Ammon's horn (tissue), 1 donor: ENCODE measurements at regions not wholly inside any gene's neighbourhood (a gene's known extent, or its start where the extent isn't known, plus 50 kb on each side); places are given as distances from the start of the nearest gene placed in this dataset.
"Not testable (repeated sequence)": the region's sequence is repeated elsewhere in the genome, so short reads cannot be mapped to it uniquely, and the experiment has no call there.

ENCODE experiments used
- DNase-seq: peaks from one replicate; pipeline ENCODE4 v3.0.0-alpha.2; 2016; ENCODE audit warnings: low spot score

DNA sequence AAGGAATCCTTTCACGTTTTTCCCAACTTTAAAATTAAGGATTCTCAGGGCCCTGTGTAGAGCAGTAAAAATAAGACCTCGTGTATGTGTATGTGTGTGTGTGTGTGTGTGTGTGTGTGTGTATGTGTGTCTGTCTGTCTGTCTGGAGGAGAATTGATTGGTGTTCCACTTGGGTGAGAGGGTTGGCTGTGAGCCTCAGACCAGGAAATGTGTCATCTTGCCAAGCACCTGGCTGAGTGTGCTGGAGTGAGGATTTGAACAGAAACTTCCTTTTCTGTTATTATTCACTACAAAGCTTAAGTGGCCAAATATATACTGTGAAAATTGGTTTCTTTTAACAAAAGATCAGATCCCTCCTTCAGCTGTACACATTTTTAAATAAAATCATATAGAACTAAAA lies 103.6 kb upstream of the NUDT6 start:
- DNase-seq = not testable (repeated sequence)

- no peak for DNase-seq
Measured at GRCh38 chr4:123031664-123032063, 109.3 kb upstream of the NUDT6 start.

DNA sequence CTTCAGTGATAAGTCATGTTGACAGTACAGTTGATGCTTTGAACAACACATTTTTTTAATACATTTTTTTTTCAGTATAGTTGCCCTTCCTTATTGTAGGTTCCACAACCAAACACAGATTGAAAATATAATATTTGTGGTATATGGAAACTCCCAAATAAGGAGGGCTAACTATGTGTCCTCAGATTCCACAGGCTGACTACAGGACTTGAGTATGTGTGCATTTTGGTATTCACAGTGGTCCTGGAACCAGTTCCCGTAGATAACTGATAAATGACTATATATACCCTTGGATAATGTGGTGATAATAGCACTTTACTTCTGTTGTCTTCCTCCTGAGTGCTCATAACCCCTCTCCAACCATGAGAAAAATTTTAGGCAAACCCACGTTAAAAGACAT lies 111.6 kb upstream of the NUDT6 start:
- DNase-seq = no peak

- no peak for DNase-seq
Measured at GRCh38 chr4:123035239-123035638, 112.8 kb upstream of the NUDT6 start.

DNA sequence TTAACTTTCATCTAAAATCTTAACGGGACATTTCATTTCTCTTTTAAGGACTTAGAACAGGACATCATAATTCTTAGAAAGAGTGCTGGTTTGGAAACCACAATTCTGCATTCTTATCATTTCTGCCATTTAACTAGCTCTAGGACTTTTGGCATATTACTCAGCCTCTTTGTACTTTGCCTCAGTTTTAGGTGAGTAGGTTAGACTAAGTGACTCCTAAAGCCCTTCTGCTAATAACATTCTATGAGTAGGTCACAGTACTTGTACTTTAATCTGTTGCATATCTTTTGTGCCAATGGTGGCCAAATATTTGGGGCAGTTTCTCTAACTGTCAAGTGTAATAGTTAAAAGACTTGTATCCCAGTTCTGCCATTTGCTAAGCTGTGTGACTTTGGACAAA lies 115.4 kb upstream of the NUDT6 start:
- DNase-seq = no peak

- no peak for DNase-seq
Measured at GRCh38 chr4:123042095-123042494, 119.7 kb upstream of the NUDT6 start.

GRCh38 chr4:123043013-123043412 lies 120.6 kb upstream of the NUDT6 start:
- DNase-seq = no peak

- DNase-seq = no peak
Measured at GRCh38 chr4:123043793-123044425, 121.5 kb upstream of the NUDT6 start.

GRCh38 chr4:123046096-123046495 lies 123.7 kb upstream of the NUDT6 start:
- no peak for DNase-seq

GRCh38 chr4:123050018-123050417 lies 127.6 kb upstream of the NUDT6 start:
- no peak for DNase-seq

DNA sequence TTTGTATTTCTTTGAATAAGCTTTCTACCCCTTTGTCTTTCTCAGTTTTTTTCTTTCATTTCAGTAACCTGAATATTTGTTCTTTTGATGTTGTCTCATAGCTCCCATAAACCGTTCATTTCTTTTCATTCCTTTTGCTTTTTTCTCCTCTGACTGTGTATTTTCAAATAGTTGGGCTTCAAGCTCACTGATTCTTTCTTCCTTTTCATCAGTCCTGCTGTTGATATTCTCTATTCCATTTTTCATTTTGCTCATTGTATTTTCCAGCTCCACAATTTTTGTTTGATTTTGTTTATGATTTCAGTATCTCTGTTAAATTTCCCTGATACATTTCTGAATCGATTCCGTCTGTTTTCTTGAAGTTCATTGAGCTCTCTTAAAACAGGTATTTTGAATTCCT lies 129.6 kb upstream of the NUDT6 start:
- no peak for DNase-seq

- DNase-seq = no peak
Measured at GRCh38 chr4:123055943-123056342, 133.5 kb upstream of the NUDT6 start.

DNA sequence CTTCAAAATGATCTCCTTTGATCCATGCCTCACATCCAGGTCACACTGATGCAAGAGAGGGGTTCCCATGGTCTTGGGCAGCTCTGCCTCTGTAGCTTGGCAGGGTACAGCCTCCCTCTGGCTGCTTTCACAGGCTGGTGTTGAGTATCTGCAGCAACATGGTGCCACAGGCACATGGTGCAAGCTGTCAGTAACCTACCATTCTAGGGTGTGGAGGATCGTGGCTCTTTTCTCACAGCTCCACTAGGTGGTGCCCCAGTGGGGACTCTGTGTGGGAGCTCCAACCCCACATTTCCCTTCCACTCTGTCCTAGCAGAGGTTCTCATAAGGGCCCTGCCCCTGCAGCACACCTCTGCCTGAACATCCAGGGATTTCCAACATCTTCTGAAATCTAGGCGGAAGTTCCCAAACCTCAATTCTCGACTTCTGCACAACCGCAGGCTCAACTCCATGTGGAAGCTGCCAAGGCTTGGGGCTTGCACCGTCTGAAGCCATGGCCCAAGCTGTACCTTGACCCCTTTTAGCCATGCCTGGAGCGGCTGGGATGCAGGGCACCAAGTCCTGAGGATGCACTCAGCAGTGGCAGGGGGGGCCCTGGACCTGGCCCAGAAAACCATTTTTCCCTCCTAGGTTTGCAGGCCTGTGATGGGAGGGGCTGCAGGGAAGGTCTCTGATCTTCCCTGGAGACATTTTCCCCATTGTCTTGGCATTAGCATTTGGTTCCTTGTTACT lies 137.8 kb upstream of the NUDT6 start:
- DNase-seq = no peak

DNA sequence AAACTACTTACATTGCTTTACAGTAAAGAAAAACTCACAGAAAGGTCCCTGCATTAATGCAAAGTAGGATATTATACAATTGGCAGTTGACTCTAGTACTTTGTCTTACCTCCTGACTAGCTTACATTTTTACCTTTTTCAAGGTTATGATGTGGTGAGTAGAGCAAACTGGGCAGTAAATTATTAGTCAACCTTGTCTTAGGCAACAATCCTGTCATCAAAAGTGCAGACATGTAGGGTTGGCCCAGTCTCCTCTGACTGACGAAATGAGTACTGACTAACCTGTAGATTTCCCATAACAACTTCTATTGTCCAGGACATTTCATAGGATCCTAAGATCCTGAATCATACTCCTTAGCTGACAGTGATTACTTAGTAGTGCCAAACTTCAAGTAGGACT lies 142.0 kb upstream of the NUDT6 start:
- no peak for DNase-seq

DNA sequence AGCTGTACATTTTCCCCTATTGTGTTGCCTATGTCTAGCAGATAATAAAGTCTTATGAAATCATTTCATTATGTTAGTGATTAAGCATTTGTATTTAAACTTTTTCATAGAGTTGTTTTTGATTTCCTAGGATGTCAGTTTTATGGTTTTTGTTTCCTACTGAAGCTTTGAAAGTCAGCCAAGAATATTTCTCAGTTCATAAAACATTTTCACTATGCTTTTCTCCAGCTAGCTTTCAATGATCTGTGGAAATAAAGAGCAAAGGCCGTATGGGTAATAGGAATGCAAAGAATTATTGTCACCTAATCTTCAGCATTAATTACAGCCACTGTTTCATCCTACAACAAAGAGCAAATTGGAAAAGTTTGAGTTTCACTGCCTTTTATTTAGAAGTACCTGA lies 145.7 kb upstream of the NUDT6 start:
- DNase-seq = no peak

DNA sequence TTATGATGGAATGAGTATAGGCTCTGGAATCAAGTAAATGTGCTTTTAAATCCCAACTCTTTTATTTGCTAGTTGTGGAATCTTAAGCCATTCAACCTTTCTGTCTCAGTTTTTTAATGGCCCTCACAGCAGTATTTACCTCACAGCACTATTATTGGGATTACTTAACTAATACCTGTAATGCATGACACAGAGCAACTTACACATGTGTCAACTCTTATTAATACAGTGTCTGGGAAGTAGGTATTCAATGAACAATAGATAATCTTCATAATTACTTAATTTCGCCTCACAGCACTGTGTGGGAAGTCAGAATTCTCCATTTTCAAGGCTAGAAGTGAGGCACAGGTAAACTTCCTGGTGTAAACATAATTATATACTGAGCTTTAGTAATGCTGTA lies 149.7 kb upstream of the NUDT6 start:
- DNase-seq = no peak

- no peak for DNase-seq
Measured at GRCh38 chr4:123073650-123074049, 151.3 kb upstream of the NUDT6 start.

DNA sequence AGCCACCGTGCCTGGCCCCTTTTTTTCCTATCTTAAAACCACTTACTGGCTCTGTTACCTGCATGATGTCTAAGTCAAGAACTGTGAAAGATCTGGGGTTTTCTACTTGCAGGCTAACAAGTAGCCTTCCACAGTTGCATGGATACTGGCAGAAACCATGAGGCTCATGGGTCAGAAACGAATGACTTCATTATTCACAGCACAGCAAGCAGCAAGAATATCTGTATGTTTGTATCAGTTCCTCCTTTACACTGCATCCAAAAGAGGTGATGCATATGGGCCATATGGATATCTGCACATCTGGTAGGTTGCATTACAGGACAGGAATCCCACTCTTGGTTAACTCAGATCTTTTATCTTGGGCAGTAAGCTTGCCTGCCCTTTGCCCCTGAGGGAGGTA lies 154.9 kb upstream of the NUDT6 start:
- no peak for DNase-seq

- DNase-seq = no peak
Measured at GRCh38 chr4:123081971-123082370, 159.6 kb upstream of the NUDT6 start.

GRCh38 chr4:123083646-123084045 lies 161.2 kb upstream of the NUDT6 start:
- no peak for DNase-seq

DNA sequence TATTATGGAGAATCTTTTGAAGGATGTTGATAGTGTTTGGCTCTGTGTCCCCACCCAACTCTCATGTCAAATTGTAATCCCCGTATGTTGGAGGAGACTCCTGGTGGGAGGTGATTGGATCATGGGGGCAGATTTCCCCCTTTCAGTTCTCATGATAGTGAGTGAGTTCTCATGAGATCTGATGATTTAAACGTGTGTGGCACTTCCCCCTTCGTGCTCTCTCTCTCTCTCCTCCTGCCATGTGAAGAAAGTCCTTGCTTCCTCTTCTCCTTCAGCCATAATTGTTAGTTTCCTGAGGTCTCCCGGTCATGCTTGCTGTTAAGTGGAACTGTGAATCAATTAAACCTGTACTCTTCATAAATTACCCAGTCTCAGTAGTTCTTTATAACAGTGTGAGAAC lies 166.1 kb upstream of the NUDT6 start:
- no peak for DNase-seq

DNA sequence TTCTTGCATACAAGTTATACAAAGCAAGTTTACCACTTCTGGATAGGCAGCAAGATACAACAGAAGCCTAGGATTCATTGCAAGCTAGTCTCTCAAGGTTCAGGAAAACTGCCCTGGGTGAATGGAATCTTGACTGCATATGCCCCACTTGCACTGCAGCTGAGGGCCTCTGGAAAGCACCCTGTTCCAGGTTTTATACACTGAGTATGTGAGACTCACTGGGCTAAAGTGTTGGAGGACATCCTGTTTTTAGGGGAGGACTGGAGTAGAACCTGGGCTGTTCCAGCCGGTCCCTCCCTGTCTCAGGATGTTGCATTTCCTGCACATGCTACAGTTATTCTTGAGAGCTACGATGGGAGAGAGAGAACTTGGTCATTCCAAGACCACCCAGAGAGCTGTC lies 168.5 kb upstream of the NUDT6 start:
- DNase-seq = no peak

DNA sequence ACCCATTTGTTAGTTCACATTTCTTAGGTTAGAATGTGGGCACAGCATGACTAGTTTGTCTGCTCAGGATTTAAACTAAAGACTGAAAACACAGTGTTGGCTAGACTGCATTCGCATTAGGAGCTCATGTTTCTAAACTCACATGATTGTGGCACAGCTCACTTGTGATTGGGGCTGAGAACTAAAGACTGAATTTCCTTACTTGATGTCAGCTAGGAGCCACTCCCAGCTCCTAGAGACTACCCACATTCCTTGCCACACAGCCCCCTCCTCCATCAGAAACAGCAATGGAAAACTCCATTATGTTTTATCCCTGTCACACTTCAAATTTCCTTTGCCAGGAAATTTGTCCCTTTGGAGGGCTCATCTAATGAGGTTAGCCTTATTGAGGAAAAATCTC lies 170.2 kb upstream of the NUDT6 start:
- DNase-seq = no peak

DNA sequence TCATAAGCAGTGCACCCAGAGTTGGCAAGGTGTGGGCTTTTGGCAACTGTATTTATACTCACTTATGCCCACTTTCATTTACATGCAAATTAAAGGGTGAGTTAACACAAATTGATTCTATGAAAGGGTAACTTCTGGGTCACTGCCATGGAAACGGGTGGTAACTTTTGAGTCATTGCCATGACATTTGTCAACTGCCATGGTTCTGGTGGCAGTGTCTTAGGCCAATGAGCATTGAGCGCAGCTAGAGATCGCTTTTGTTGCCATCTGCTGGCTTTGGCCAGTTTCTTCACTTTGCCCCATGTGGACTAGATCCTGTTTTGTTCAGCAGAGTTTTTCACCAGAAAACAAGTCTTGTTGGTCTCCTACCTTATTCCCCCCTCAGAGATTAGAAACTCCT lies 170.8 kb upstream of the NUDT6 start:
- no peak for DNase-seq
